ENCODE measurements at regions not wholly inside any gene's neighbourhood (a gene's known extent, or its start where the extent isn't known, plus 50 kb on each side); places are given as distances from the start of the nearest gene placed in this dataset.

DNA sequence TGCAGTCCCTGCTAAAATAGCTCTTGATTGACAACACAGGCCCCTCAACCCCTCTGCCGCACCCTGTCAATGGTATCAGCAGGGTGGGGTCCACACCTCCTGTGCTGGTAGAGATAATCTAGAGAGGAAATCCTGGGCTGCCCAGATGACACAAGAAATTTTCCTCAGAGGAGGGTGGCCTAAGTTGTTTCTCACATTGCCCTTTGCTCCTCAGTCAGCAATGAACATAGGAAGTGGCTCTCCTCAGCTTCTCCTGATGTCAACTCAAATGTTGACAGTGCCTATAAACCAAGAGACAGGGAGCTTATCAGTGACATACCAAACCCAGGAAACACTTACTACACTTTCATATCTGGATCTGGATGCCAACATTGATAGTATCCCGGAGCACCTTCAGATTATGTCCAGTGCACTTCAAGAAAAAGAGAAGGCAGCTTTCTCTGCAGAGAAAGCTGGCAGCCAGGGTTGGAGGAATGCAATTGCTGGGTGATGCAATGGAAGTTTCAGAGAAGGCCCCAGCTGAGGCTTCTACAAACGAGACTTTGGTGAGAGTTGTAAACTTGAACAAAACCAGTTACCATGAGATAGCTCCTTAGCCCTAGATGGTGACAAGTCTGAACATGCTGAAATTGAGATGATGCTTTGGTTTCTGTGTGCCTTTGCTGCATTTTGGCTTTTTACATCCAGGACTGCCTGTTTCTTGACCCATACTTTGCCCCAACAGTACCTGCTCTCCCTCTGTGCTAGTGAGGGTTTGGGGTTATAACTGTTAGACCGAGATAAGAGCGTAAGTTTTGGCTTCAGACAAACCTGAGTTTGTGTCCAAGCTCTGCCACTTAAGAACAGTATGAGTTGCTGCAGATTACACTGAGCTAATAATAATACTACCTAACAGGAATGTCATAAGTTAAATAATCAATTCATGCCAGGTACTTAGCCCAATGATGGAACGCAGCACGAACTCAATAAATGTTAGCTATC lies 183.5 kb downstream of the NUAK1 start:
- DNase-seq (ENCODE audit: low spot score) = no peak

DNA sequence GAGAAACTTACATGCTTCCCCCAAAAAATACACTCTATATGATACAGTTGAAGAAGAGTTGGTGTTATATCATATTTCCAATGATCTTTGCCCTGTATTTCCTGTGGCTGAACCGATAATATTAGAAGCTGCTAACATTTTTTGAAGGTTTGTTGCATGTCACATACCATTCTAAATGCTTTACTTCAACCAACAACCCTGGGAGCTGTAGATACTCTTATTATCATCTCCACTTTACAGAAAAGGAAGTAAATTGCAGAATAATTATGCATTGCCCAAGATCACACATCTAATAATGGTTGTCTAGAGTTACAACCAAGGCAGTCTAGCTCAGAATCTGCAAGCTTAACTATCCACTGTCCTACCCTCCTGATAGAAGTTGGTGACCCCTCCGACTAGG lies 182.8 kb downstream of the NUAK1 start:
- DNase-seq (ENCODE audit: low spot score) = no peak

DNA sequence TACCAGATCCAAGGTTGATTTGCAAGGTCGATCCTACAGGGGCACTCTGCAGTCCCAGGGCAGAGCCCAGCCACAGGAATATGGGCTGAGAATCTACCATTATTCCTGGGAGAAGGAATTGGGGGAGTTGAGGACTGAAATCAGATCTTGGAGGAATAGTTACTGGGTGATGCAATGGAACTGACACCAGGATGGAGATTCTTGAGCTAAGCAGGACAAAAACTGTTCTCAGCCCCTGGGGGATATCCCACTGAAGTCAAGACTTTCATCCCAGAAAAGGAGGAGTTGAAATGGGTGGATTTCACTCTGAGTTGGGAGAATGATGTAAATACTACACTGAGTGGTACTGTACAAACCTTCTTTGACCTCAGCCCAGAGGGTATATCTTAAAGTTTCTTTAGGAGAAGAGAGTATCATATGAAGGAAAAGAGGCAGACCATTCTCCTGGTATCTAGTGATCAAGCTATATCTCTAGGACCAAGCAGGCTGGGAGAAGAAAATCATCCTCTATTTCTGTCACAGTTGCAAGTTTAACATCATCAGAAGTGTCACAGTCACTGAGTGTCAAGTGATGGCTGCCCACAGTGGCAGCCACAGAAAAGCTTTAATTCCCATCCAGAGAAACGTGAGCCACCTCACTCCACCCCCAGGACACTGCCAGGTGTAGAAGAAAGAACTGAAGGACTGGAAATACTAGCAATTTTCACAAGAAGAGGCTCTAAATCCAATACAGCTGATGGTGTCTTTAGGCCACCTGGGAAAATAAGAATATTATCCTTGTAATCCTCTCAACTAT lies 181.9 kb downstream of the NUAK1 start:
- no peak for DNase-seq (ENCODE audit: low spot score)

DNA sequence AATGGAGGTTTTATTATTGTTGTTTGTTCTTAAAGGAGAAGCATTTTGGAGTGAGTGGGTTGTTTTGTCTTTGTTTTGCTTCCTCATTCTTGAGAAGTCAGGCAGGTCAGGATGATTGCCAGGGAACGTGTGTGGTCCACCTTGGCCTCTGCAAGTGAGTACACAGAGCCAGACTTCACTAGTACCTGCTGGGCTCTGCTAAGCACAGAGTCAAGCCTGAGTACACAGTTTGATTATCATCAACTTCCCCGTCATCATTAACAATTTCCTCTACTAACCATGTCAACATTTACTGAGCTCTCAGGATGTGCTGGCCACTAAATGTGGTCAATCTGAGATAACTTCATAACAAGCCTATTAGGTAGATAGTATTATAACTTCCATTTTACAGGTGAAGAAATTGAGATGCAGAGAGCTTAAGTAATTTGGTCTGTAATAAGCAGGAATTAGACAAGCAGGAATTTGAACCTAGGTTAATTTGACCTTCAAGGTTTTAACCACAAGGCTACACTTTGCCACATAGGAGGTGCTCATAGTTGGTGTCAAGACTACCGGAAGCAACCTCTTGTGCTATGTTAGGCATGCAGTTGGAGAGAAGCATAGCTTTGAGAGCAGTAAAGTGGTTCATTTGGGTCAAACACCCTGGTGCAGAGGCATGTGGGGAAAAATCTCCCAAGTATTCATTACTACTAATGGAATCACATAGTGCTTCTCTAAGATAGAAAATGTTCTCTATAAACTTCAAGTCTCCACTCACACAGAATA lies 178.3 kb downstream of the NUAK1 start:
- DNase-seq (ENCODE audit: low spot score) = no peak

DNA sequence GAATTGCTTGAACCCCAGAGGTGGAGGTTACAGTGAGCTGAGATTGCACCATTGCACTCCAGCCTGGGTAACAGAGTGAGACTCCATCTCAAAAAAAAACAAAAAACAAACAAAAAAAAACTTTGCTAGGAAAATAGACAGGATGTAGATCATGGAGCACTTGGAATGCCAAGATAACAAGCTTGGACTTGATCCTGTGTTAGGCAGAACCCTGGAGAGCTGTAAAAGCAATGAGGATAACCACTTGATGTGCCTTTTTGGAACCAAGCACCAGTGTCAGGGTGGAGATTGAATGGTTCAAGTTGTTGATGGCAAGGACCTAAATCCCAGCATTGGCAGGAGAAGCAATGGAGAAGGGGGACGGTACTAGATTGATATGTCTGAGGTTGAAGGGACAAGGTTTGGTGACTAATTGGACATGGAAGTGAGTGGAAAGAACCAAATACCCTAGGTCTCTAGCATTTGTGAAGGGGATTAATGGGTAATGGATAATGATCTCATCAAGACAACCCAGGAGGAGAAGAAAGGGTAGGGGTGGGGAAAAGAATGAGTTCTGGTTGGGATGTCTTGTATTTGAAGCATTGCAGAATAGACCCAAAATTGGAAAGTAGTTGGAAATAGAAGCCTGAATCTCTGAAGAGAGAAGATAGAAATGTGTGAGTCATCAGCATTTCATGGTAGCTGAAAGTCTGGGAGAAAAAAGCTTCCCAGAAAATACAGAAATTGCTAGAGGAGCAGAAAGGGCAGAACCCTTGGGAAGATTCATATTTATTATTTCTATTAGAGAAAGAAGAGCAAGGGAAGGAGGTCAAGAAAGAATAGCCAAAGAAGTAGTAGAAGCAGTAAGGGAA lies 176.7 kb downstream of the NUAK1 start:
- DNase-seq (ENCODE audit: low spot score) = no peak

DNA sequence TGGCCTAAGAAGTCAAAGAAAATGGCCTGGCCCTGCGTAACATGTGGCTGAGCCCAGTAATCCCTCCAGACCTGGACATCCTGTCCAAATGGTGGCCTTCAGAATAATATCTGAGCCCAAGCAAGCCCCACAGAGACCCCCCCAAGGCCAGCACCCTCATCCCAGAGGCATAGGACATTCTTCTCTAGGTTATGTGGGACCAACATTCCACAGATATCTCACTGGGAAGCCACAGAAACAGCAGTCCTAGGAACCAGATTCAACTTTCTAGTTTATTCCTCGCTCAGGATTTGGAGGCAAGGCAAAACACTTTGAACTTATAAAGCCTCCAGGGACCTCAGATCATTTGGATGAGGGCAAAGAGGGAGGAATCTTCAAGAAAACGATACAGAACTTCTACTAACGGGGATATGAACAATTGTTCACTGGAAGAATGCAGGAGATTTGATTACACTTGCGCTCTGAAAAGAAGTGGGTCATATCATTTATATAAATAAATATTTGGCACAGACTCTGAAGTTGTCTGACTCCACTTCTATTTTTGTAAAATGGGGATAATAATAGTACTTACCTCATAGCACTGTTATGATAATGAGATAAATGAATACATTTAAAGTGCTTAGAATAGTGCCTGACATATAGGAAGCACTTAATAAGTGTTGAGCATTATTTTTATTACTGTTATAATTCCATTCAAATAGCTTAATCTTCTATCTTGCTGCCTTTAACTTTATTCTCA lies 171.5 kb downstream of the NUAK1 start:
- peak; percentile 12 for DNase-seq (ENCODE audit: low spot score)

DNA sequence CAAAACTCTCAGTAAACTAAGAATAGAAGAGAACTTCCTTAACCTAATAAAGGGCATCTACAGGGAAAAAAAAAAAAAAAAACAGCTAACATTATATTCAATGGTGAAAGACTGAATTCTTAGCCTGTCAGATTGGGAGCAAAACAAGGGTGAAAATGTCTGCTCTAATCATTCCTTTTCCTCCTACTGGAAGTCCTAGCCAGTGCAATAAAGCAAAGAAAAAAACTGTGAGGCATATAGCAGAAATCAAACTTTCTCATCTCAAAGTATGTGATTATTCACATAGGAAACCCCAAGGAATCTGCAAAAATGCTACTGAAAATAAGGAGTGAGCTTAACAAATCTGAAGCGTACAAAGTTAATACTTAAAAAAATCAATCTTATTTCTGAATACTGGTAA lies 170.7 kb downstream of the NUAK1 start:
- no peak for DNase-seq (ENCODE audit: low spot score)

DNA sequence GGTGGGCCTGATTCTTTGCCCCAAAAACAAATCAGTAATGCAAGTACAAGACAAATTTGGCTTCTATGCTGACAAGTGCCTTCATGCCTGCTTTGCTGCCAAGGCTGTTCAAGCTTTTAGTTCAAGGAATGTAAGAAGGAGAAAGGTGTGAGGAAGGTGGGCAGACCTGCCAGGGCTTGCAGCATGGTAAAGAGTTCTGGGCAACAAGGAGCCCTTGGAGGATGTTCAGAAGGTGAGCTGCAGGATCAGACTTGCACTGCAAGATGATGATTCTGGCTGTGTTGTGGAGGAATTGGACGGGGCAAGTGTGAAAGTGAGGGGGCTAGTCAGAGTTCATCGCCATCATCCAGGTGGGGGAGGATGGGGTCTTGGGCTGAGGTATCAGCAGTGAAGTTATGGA lies 167.9 kb downstream of the NUAK1 start:
- DNase-seq (ENCODE audit: low spot score) = no peak

GRCh38 chr12:105974738-105975137 lies 164.0 kb downstream of the NUAK1 start:
- no peak for DNase-seq (ENCODE audit: low spot score)

- DNase-seq (ENCODE audit: low spot score) = no peak
Measured at GRCh38 chr12:105975351-105975750, 163.4 kb downstream of the NUAK1 start.

- DNase-seq (ENCODE audit: low spot score) = no peak
Measured at GRCh38 chr12:105977236-105977635, 161.5 kb downstream of the NUAK1 start.

DNA sequence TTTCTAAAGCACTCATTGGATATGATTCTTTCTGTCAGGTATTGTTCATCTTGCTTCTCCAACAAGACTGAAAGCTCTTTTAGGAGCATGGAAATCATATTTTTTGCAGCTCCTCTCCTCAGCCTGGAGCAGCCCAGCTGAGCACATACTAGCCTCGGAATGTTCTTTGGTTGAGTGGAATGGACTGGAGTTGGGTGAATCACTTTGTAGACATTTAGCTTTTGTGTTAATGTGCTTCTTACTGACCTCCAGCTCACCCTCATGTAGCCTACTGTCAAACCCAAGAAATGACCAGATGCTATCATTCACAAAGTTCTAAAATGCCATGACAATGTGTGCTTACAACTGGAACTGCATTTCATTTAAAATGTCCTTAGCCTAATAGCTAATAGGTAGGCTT lies 161.1 kb downstream of the NUAK1 start:
- DNase-seq (ENCODE audit: low spot score) = no peak

- DNase-seq (ENCODE audit: low spot score) = no peak
Measured at GRCh38 chr12:105978276-105978675, 160.5 kb downstream of the NUAK1 start.

- no peak for DNase-seq (ENCODE audit: low spot score)
Measured at GRCh38 chr12:105978686-105979085, 160.1 kb downstream of the NUAK1 start.

GRCh38 chr12:105980085-105980484 lies 158.7 kb downstream of the NUAK1 start:
- no peak for DNase-seq (ENCODE audit: low spot score)

DNA sequence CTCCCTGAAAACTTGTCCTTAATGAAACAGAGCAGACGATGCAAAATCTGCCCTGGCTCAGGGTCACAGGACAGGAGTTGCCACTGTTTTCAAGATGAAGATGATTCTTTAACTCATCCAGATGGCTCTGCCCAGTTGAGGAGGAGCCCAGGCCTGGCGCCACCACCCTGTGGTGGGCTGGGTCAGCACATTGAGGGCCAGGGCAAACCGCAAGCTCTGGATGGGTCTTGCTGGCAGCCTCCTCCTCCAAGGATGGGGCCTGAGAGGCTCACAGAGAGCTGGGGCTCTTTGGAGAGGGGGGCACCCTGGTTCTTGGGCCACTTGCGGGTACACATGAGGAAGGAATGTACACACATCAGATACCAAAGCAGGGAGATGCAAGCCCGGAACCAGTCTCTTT lies 158.2 kb downstream of the NUAK1 start:
- no peak for DNase-seq (ENCODE audit: low spot score)

- no peak for DNase-seq (ENCODE audit: low spot score)
Measured at GRCh38 chr12:105982022-105982421, 156.7 kb downstream of the NUAK1 start.

- DNase-seq (ENCODE audit: low spot score) = no peak
Measured at GRCh38 chr12:105983622-105984320, 155.0 kb downstream of the NUAK1 start.

DNA sequence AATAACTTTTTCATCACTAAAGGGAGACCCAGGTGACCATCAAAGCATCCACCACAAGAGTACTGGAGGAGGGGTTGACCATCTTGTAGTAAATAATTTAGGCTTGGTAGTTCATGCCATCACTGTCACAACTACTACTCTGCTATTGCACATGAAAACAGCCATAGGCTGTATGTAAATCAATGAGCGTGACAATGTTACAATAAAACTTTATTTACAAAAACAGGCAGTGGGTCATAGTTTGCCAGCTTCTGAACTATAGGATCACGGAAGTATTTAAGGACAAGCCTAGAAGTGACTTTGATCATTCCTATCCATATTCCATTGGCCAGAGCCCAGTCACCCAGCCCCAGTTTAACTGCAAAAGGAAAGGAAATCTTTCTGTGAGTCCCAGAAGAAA lies 153.4 kb downstream of the NUAK1 start:
- no peak for DNase-seq (ENCODE audit: low spot score)

All from cerebellar cortex (tissue), 1 donor.